ENCODE measurements at regions not wholly inside any gene's neighbourhood (a gene's known extent, or its start where the extent isn't known, plus 50 kb on each side); places are given as distances from the start of the nearest gene placed in this dataset.

- H3K4me3 ChIP-seq (ENCODE audit: low read length), result no peak overlapping the region
- peaks cover 7% of the 10 kb centered on the region; the same call in 1 of the 2 replicates for H4K20me1 ChIP-seq (ENCODE audit: low read length)
- no peak overlapping the region for H3K4me2 ChIP-seq (ENCODE audit: low read length)
- H3K27me3 ChIP-seq (ENCODE audit: low read length), result no peaks in the 10 kb centered on the region
- no peaks in the 10 kb centered on the region for H3F3A ChIP-seq (ENCODE audit: low read length, unreplicated experiment)
- peaks cover 40% of the 10 kb centered on the region for H3K4me1 ChIP-seq (ENCODE audit: insufficient read depth, low read length)
- H3K9ac ChIP-seq (ENCODE audit: low read length), result no peak overlapping the region
- H3K27ac ChIP-seq (ENCODE audit: low read length), result no peak overlapping the region
- DNase-seq, result no peak
- H3K79me2 ChIP-seq (ENCODE audit: low read length), result peaks cover 98% of the 10 kb centered on the region
- ChIA-PET POLR2A (ENCODE audit: unreplicated experiment) (no interaction called here), CTCF (no interaction called here)
- H2AFZ ChIP-seq (ENCODE audit: low read length), result no peak overlapping the region
- no peaks in the 10 kb centered on the region for H3K9me2 ChIP-seq (replicated peaks; ENCODE audit: low read length)
- H3K36me3 ChIP-seq (ENCODE audit: low read depth, low read length), result peaks cover 13% of the 10 kb centered on the region; the same call in 1 of the 2 replicates
- intact Hi-C loops (cut with micrococcal nuclease), result no loop called here
- TF ChIP-seq EZH2 (IDR thresholded peaks at IDR 0.05; ENCODE audit: low read length, unreplicated experiment), result no peak
- TF ChIP-seq EZH2phosphoT487 (IDR thresholded peaks at IDR 0.05; ENCODE audit: borderline replicate concordance, low read length), result no peak
- TF ChIP-seq CTCF (conservative IDR thresholded peaks at IDR 0.05; ENCODE audit: low read depth, low read length), result no peak
- ATAC-seq, result no peak
- BruUV-seq (replicated peaks), result no TSS peak
- H3K9me3 ChIP-seq (ENCODE audit: low read length), result no peaks in the 10 kb centered on the region
These were observed 254.8 kb downstream of the SEC14L1 start for GRCh38 chr17:77395501-77396048.

GRCh38 chr17:77396610-77397009, 255.8 kb downstream of the SEC14L1 start:
- no peak overlapping the region for H3K9ac ChIP-seq (ENCODE audit: low read length)
- POLR2A ChIA-PET (ENCODE audit: unreplicated experiment), result no interaction called here
- no peaks in the 10 kb centered on the region for H3K9me2 ChIP-seq (replicated peaks; ENCODE audit: low read length)
- BruUV-seq (replicated peaks), result no TSS peak
- no peak overlapping the region for H2AFZ ChIP-seq (ENCODE audit: low read length)
- H3K9me3 ChIP-seq (ENCODE audit: low read length), result no peaks in the 10 kb centered on the region
- H3K27ac ChIP-seq (ENCODE audit: low read length), result no peak overlapping the region
- intact Hi-C loops (cut with micrococcal nuclease), result no loop called here
- peaks cover 29% of the 10 kb centered on the region for H3K4me1 ChIP-seq (ENCODE audit: insufficient read depth, low read length)
- DNase-seq (no peak), ATAC-seq (no peak)
- no peak for TF ChIP-seq EZH2phosphoT487 (IDR thresholded peaks at IDR 0.05; ENCODE audit: borderline replicate concordance, low read length)
- no peak for TF ChIP-seq EZH2 (IDR thresholded peaks at IDR 0.05; ENCODE audit: low read length, unreplicated experiment)
- TF ChIP-seq CTCF (conservative IDR thresholded peaks at IDR 0.05; ENCODE audit: low read depth, low read length), result no peak
- peaks cover 97% of the 10 kb centered on the region for H3K79me2 ChIP-seq (ENCODE audit: low read length)
- H3K36me3 ChIP-seq (ENCODE audit: low read depth, low read length), result peaks cover 13% of the 10 kb centered on the region; the same call in 1 of the 2 replicates
- H3K4me3 ChIP-seq (ENCODE audit: low read length), result no peak overlapping the region
- H4K20me1 ChIP-seq (ENCODE audit: low read length), result peaks cover 7% of the 10 kb centered on the region; the same call in 1 of the 2 replicates
- H3F3A ChIP-seq (ENCODE audit: low read length, unreplicated experiment), result no peaks in the 10 kb centered on the region
- no peak overlapping the region for H3K4me2 ChIP-seq (ENCODE audit: low read length)
- no peaks in the 10 kb centered on the region for H3K27me3 ChIP-seq (ENCODE audit: low read length)
- CTCF ChIA-PET, result no interaction called here

GRCh38 chr17:77398274-77398673, 257.5 kb downstream of the SEC14L1 start:
- peaks cover 21% of the 10 kb centered on the region for H3K36me3 ChIP-seq (ENCODE audit: low read depth, low read length)
- H3K9me2 ChIP-seq (replicated peaks; ENCODE audit: low read length), result no peaks in the 10 kb centered on the region
- no peak for TF ChIP-seq EZH2phosphoT487 (IDR thresholded peaks at IDR 0.05; ENCODE audit: borderline replicate concordance, low read length)
- TF ChIP-seq EZH2 (IDR thresholded peaks at IDR 0.05; ENCODE audit: low read length, unreplicated experiment), result no peak
- no peak for TF ChIP-seq CTCF (conservative IDR thresholded peaks at IDR 0.05; ENCODE audit: low read depth, low read length)
- DNase-seq (no peak), ATAC-seq (no peak)
- H3K79me2 ChIP-seq (ENCODE audit: low read length), result peaks cover 85% of the 10 kb centered on the region
- H3F3A ChIP-seq (ENCODE audit: low read length, unreplicated experiment), result no peaks in the 10 kb centered on the region
- no peaks in the 10 kb centered on the region for H3K27me3 ChIP-seq (ENCODE audit: low read length)
- H2AFZ ChIP-seq (ENCODE audit: low read length), result no peak overlapping the region
- H3K4me2 ChIP-seq (ENCODE audit: low read length), result no peak overlapping the region
- no peaks in the 10 kb centered on the region for H3K9me3 ChIP-seq (ENCODE audit: low read length)
- no peak overlapping the region for H3K4me3 ChIP-seq (ENCODE audit: low read length)
- H3K9ac ChIP-seq (ENCODE audit: low read length), result no peak overlapping the region
- ChIA-PET CTCF (no interaction called here), POLR2A (ENCODE audit: unreplicated experiment) (no interaction called here)
- intact Hi-C loops (cut with micrococcal nuclease), result no loop called here
- H3K27ac ChIP-seq (ENCODE audit: low read length), result no peak overlapping the region
- peaks cover 13% of the 10 kb centered on the region for H3K4me1 ChIP-seq (ENCODE audit: insufficient read depth, low read length)
- H4K20me1 ChIP-seq (ENCODE audit: low read length), result 0 out of 2 replicates have a peak, but pooled peaks cover 7% of the 10 kb centered on the region
- no TSS peak for BruUV-seq (replicated peaks)

All from PC-3 (cell line).